Sigmoid colon (tissue), 6 donors: ENCODE measurements at regions not wholly inside any gene's neighbourhood (a gene's known extent, or its start where the extent isn't known, plus 50 kb on each side); places are given as distances from the start of the nearest gene placed in this dataset.

ENCODE experiments used
- DNase-seq: peaks from one replicate; pipeline ENCODE4 v3.0.0-alpha.2; 2019
- H3K27ac ChIP-seq, 4 donors: fragments of 200-600 bp; sonication (generic); one replicate each; pipeline ENCODE4 v1.5.1; 2016 to 2019; ENCODE audit warnings: mild to moderate bottlenecking in 1 of 4
- H3K27me3 ChIP-seq, 3 donors: fragments of 200-600 bp; sonication (generic); one replicate each; pipeline ENCODE4 v1.5.1; 2019; ENCODE audit warnings: mild to moderate bottlenecking in 1 of 3
- H3K36me3 ChIP-seq, 4 donors: fragments of 200-600 bp; sonication (generic); one replicate each; pipeline ENCODE4 v1.5.1; 2016 to 2019
- H3K4me1 ChIP-seq, 4 donors: fragments of 200-600 bp; sonication (generic); one replicate each; pipeline ENCODE4 v1.5.1; 2017 to 2019
- H3K4me3 ChIP-seq, 4 donors: fragments of 200-600 bp; sonication (generic); one replicate each; pipeline ENCODE4 v1.5.1; 2017 to 2019; ENCODE audit warnings: mild to moderate bottlenecking in 2 of 4, moderate library complexity in 1 of 4
- H3K9me3 ChIP-seq, 4 donors: fragments of 200-600 bp in 3 of 4; sonication (generic) in 3 of 4; one replicate each; pipeline versions ENCODE4 v1.5.1 to v1.6.1; 2013 to 2019
- CTCF ChIP-seq, 4 experiments: fragments of 450-650 bp in 3 of 4; fragments of 200-600 bp in 1 of 4; IDR thresholded peaks; one replicate each; pipeline ENCODE4 v1.5.1; 2016 to 2019; ENCODE audit warnings: antibody characterized with exemption in 4 of 4, mild to moderate bottlenecking in 3 of 4, moderate library complexity in 2 of 4
- EP300 ChIP-seq, 4 donors: sonication (generic); formaldehyde crosslinking; IDR thresholded peaks; one replicate each; pipeline ENCODE4 v1.6.1; 2017; ENCODE audit warnings: antibody characterized with exemption in 4 of 4
- POLR2A ChIP-seq, 2 donors: fragments of 450-650 bp; IDR thresholded peaks; one replicate each; pipeline ENCODE4 v1.6.1; 2016; ENCODE audit warnings: antibody characterized with exemption in 2 of 2, mild to moderate bottlenecking in 2 of 2, moderate library complexity in 2 of 2
- POLR2AphosphoS5 ChIP-seq, 4 donors: sonication (generic); formaldehyde crosslinking; IDR thresholded peaks; one replicate each; pipeline ENCODE4 v1.6.1; 2017; ENCODE audit warnings: antibody characterized with exemption in 4 of 4
- WGBS, 2 donors: extraction: QIAGEN DNeasy Blood & Tissue Kit; methylation state at CpG; one replicate each; pipeline ENCODE4 v1.1.7; 2013; 5-methylcytosine and 5-hydroxymethylcytosine counted together
- intact Hi-C: fragments of 100-400 bp; cut with DNase I; formaldehyde crosslinking; loops from one replicate; pipeline ENCODE4 v1.15.1; 2023
- donor health status: healthy with polysubstance abuse.
- donor health status: healthy.

DNA sequence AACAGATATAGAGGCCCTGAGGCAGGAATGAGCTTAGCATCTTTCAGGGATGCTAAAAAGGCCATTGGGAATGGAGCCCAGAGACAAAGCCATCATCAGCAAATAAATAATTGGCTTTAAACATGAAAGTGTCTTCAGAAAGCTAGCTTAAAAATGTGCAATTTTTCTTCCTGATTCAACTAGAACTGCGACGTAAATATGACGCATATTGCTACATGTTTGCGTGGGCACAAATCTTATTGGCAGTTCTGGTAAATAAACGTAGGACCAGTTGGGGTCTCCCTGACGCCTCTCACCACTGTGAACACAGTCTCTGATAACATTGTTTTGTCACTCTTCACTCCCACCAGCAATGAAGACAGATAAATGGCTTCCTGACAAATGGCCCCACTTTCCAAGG is 97.3 kb upstream of the SRD5A3 start:
- H3K4me1 ChIP-seq: no peaks in the 10 kb centered on the region
- no peak overlapping the region for H3K27ac ChIP-seq
- intact Hi-C loops: no loop called here
- no peak for TF ChIP-seq POLR2AphosphoS5 (IDR thresholded peaks at IDR 0.05)
- TF ChIP-seq CTCF (IDR thresholded peaks at IDR 0.05): no peak
- DNase-seq: no peak
- H3K27me3 ChIP-seq: no peaks in the 10 kb centered on the region
- no peaks in the 10 kb centered on the region for H3K36me3 ChIP-seq
- 74% methylated on average over 6 of the region's 6 CpGs for WGBS, 2 donors
- H3K4me3 ChIP-seq: no peak overlapping the region
- H3K9me3 ChIP-seq: no peaks in the 10 kb centered on the region

- Histone ChIP-seq H3K27ac (no peak overlapping the region), H3K4me3 (no peak overlapping the region), H3K4me1 (no peaks in the 10 kb centered on the region), H3K36me3 (no peaks in the 10 kb centered on the region), H3K9me3 (no peaks in the 10 kb centered on the region), H3K27me3 (no peaks in the 10 kb centered on the region)
- no peak for DNase-seq
- WGBS, 2 donors: 69 to 73% methylated on average over 3 of the region's 3 CpGs
- no peak for TF ChIP-seq POLR2AphosphoS5 (IDR thresholded peaks at IDR 0.05)
- no peak for TF ChIP-seq POLR2A (IDR thresholded peaks at IDR 0.05)
- TF ChIP-seq EP300 (IDR thresholded peaks at IDR 0.05): no peak
- no peak for TF ChIP-seq CTCF (IDR thresholded peaks at IDR 0.05)
- intact Hi-C loops: no loop called here
Observed at GRCh38 chr4:55249476-55249875, 96.6 kb upstream of the SRD5A3 start.

- TF ChIP-seq POLR2A (IDR thresholded peaks at IDR 0.05) (no peak), POLR2AphosphoS5 (IDR thresholded peaks at IDR 0.05) (no peak), CTCF (IDR thresholded peaks at IDR 0.05) (no peak), EP300 (IDR thresholded peaks at IDR 0.05) (no peak)
- Histone ChIP-seq H3K4me3 (no peak overlapping the region), H3K36me3 (no peaks in the 10 kb centered on the region), H3K4me1 (no peaks in the 10 kb centered on the region), H3K27ac (no peak overlapping the region), H3K9me3 (no peaks in the 10 kb centered on the region), H3K27me3 (no peaks in the 10 kb centered on the region)
- DNase-seq: no peak
- intact Hi-C loops: no loop called here
- 66 to 76% methylated on average over 4 of the region's 4 CpGs for WGBS, 2 donors
Observed at GRCh38 chr4:55251342-55251741, 94.7 kb upstream of the SRD5A3 start.

DNA sequence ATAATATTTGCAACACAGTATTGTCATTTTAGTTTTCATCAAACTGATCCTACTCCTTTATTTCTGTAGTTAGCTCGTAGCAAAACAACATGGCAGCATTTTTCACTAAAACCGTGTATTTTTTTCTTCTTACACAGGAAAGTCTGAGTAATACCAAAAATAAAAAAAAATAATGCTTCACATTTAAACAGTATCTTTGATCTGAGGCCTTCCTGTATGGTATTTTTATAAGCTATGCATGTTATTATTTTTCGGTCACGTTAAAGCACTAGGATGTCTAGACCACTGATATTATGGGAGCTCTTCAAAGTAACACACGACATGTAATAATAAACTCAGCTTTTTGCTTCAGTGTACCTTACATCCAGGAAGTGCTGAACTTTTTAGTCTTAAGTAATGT is 94.1 kb upstream of the SRD5A3 start:
- Histone ChIP-seq H3K4me1 (no peaks in the 10 kb centered on the region), H3K36me3 (no peaks in the 10 kb centered on the region), H3K4me3 (no peak overlapping the region), H3K27ac (no peak overlapping the region), H3K27me3 (no peaks in the 10 kb centered on the region), H3K9me3 (no peaks in the 10 kb centered on the region)
- no peak for TF ChIP-seq CTCF (IDR thresholded peaks at IDR 0.05)
- TF ChIP-seq POLR2AphosphoS5 (IDR thresholded peaks at IDR 0.05): no peak
- DNase-seq: no peak
- intact Hi-C loops: no loop called here
- 85 to 86% methylated on average over 5 of the region's 5 CpGs for WGBS, 2 donors

DNA sequence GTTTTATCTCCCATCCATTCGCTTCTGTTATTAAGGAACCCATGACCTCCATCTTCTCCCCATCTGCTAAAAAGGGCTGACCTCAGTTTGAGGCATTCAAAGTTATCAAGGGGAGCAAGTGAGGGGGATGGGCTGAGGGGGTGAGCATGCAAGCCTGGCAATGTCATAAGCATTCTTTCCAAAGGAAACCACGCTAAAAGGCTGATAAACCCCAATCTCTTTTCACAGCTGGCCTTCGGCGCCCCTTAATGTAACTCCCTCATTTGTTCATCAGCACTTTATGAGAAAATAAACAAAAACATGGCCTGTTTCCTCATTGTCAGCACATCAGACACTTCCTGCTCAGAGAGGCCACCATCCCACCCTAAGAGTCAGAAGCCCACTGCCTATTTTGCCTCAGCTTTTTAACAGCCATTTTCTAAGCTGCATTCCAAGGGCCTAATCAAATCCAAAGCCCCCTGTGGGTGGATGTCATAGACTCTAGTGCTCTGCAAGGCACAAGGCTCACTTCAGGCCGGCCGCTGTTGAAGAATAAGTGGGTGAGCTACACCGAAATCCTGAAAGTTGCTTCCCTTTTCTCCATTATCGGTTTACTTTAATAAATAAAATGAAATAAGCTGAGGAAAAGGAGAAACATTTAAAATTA is 92.0 kb upstream of the SRD5A3 start:
- Histone ChIP-seq H3K4me1 (no peaks in the 10 kb centered on the region), H3K4me3 (no peak overlapping the region), H3K27ac (no peak overlapping the region), H3K9me3 (no peaks in the 10 kb centered on the region), H3K36me3 (no peaks in the 10 kb centered on the region), H3K27me3 (no peaks in the 10 kb centered on the region)
- WGBS, 2 donors: 84 to 89% methylated on average over 8 of the region's 8 CpGs
- intact Hi-C loops: no loop called here
- no peak for DNase-seq
- no peak for TF ChIP-seq EP300 (IDR thresholded peaks at IDR 0.05)
- TF ChIP-seq CTCF (IDR thresholded peaks at IDR 0.05): no peak
- no peak for TF ChIP-seq POLR2A (IDR thresholded peaks at IDR 0.05)
- TF ChIP-seq POLR2AphosphoS5 (IDR thresholded peaks at IDR 0.05): no peak
